ENCODE measurements at regions not wholly inside any gene's neighbourhood (a gene's known extent, or its start where the extent isn't known, plus 50 kb on each side); places are given as distances from the start of the nearest gene placed in this dataset.

DNA sequence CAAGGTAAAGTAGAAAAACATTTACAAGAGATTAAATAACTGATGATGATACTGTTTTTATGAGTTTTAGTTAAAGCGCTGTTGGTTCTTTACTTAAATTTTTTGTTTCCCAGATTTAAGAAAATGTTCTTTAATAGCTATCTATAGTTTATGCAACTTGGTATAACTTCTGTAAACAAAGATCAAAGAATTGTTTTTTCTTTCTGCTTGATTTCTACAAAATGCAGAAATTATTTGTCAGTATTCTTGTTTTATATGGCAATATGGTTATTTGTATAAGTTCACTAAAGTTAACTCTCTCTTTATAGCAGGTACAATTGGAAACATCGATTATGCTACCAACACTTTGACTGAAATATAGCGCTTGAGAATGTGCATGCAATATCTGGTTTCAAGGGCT is 2465.1 kb upstream of the PCDH20 start:
- Histone ChIP-seq H3K9me3 (ENCODE audit: control insufficient read depth, insufficient read depth, low read length) (no peaks in the 10 kb centered on the region), H3K36me3 (ENCODE audit: control insufficient read depth, insufficient read depth, low read length) (no peaks in the 10 kb centered on the region), H3K4me1 (ENCODE audit: control insufficient read depth, insufficient read depth, low read length) (no peaks in the 10 kb centered on the region), H3K27ac (ENCODE audit: low read length) (no peak overlapping the region), H3K4me3 (ENCODE audit: low read length) (no peak overlapping the region), H3K27me3 (ENCODE audit: control insufficient read depth, insufficient read depth, low read length) (no peaks in the 10 kb centered on the region)
- WGBS (ENCODE audit: insufficient coverage, insufficient read length): no CpG with 5 or more reads among the region's 3 CpGs
- DNase-seq (ENCODE audit: low read depth, low spot score): no peak

DNA sequence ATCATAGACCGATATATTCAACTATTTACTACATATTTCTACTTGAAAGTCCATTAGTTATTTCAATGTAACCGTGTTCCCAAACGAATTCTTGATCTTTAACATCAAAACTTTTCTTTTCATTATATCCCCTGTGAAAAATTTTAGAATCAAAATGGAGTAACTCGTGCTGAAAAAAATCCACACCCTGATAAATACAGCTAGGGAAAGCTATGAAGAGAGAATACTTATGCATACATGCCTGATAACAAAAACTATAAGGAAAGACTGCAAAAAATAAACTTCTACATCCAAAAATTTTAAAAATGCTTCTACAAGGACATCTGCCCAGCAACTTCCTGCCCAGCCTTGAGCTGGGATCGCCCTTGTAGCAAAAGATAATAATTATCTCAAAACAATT is 2458.3 kb upstream of the PCDH20 start:
- H3K36me3 ChIP-seq (ENCODE audit: control insufficient read depth, insufficient read depth, low read length): no peaks in the 10 kb centered on the region
- WGBS (ENCODE audit: insufficient coverage, insufficient read length): 100% methylated on average over 3 of the region's 5 CpGs

DNA sequence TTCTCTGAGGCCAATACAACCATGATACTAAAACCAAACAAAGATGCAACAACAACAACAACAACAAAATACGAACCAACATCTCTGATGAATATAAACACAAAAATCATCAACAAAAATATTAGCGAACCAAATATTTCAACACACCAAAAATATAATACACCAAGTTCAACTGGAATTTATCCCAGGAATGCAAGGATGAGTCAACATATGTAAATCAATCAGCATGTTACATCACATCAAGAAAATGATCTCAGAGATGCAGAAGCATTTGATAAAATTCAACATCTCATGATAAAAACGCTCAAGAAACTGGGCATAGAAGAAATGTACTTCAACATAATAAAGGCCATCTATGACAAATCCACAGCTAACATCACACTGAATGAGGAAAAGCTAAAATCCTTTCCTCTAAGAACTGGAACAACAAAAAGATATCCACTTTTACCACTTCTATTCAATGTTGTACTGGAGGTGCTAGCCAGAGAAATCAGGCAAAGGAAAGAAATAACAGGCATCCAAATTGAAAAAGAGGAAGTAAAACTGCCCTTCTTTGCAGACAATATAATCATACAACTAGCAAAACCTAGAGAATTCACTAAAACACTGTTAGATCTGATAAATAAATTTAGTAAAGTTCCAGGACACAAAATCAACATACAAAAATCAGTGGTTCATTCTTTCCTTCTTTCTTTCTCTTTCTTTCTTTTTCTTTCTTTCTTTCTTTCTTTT is 2448.7 kb upstream of the PCDH20 start:
- no peaks in the 10 kb centered on the region for H3K9me3 ChIP-seq (ENCODE audit: control insufficient read depth, insufficient read depth, low read length)
- H3K4me1 ChIP-seq (ENCODE audit: control insufficient read depth, insufficient read depth, low read length): no peaks in the 10 kb centered on the region
- H3K27ac ChIP-seq (ENCODE audit: low read length): no peak overlapping the region
- H3K27me3 ChIP-seq (ENCODE audit: control insufficient read depth, insufficient read depth, low read length): no peaks in the 10 kb centered on the region
- WGBS (ENCODE audit: insufficient coverage, insufficient read length): 100% methylated on average over 2 of the region's 3 CpGs
- no peak overlapping the region for H3K4me3 ChIP-seq (ENCODE audit: low read length)
- no peak for DNase-seq (ENCODE audit: low read depth, low spot score)
- no peaks in the 10 kb centered on the region for H3K36me3 ChIP-seq (ENCODE audit: control insufficient read depth, insufficient read depth, low read length)

More for the DNA sequence above, 2458.3 kb upstream of the PCDH20 start:
- no peaks in the 10 kb centered on the region for H3K4me1 ChIP-seq (ENCODE audit: control insufficient read depth, insufficient read depth, low read length)
- H3K4me3 ChIP-seq (ENCODE audit: low read length): no peak overlapping the region
- no peaks in the 10 kb centered on the region for H3K27me3 ChIP-seq (ENCODE audit: control insufficient read depth, insufficient read depth, low read length)
- H3K9me3 ChIP-seq (ENCODE audit: control insufficient read depth, insufficient read depth, low read length): no peaks in the 10 kb centered on the region
- H3K27ac ChIP-seq (ENCODE audit: low read length): no peak overlapping the region
- DNase-seq (ENCODE audit: low read depth, low spot score): no peak

DNA sequence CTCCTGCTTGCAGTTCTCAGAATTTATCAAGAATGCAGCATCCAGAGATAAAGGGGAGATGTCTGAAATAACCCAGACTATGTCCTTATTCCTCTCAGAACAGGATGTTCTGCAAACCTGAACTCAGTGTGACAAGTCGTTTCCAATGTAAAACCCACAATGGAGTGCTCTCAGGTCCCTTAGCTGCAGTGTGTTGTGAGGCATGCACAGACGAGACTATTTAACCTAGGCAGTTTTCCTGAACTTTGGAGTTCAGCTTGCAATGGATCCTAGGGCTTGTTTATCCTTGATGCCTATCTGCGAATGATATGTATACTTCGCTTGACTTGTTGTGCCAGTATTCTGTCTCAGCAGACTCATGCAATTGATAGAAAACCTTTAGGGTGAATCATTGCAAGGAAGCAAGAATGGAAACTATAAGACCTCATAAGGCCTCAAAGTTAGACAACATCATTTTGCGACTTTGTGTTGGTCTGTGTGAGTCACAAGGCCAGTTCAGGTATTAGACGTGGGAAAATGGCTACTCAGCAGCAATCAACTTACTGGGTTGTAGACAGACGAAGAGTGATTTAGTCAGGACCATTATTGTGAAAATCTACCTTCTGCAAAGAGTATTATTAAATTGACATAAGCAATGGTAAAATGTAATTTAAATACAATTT is 2439.9 kb upstream of the PCDH20 start:
- no peaks in the 10 kb centered on the region for H3K27me3 ChIP-seq (ENCODE audit: control insufficient read depth, insufficient read depth, low read length)
- H3K4me1 ChIP-seq (ENCODE audit: control insufficient read depth, insufficient read depth, low read length): no peaks in the 10 kb centered on the region
- no peak overlapping the region for H3K27ac ChIP-seq (ENCODE audit: low read length)
- no peaks in the 10 kb centered on the region for H3K9me3 ChIP-seq (ENCODE audit: control insufficient read depth, insufficient read depth, low read length)
- no peak overlapping the region for H3K4me3 ChIP-seq (ENCODE audit: low read length)
- no peak for DNase-seq (ENCODE audit: low read depth, low spot score)
- no peaks in the 10 kb centered on the region for H3K36me3 ChIP-seq (ENCODE audit: control insufficient read depth, insufficient read depth, low read length)
- WGBS (ENCODE audit: insufficient coverage, insufficient read length): no CpG with 5 or more reads among the region's 7 CpGs

DNA sequence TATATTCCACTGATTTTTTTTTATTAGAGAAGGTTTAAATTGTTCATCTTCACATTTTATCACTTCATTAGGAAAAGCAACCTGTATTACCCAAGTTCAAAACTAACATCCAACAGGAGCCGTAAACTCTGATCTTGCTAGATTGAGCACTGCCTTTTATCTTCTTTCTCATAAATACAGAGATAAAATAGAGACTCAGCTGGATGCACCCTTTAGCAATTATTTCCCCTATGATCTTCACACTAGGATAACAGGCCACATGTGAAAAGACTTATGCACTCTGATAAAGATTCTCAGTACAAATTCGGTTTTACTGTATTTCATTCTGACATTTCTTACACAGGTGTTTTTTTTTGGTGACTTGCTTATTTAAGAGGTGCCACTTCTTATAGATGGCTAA is 2438.2 kb upstream of the PCDH20 start:
- no peaks in the 10 kb centered on the region for H3K4me1 ChIP-seq (ENCODE audit: control insufficient read depth, insufficient read depth, low read length)
- H3K9me3 ChIP-seq (ENCODE audit: control insufficient read depth, insufficient read depth, low read length): no peaks in the 10 kb centered on the region
- H3K27me3 ChIP-seq (ENCODE audit: control insufficient read depth, insufficient read depth, low read length): no peaks in the 10 kb centered on the region
- no peak overlapping the region for H3K27ac ChIP-seq (ENCODE audit: low read length)
- no CpG with 5 or more reads among the region's 2 CpGs for WGBS (ENCODE audit: insufficient coverage, insufficient read length)
- no peaks in the 10 kb centered on the region for H3K36me3 ChIP-seq (ENCODE audit: control insufficient read depth, insufficient read depth, low read length)
- DNase-seq (ENCODE audit: low read depth, low spot score): no peak
- no peak overlapping the region for H3K4me3 ChIP-seq (ENCODE audit: low read length)

DNA sequence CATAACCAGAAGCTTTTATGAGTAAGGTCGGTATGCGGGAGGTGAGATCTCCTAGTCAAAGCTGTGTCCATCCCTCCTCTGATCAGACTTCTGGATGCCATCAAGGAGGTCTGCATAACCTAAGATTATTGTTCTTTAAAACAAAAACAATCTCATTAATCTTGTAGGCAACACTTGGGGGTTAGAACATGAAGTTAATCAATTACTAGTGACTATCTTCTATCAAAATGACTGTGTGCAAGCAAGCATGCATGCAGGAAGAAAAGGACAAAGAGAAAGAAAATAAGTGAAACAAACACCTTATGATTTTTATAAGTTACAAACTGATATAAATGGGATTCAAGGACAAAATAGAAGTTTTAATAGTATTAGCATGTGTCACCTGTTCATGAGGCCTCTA is 2435.9 kb upstream of the PCDH20 start:
- Histone ChIP-seq H3K9me3 (ENCODE audit: control insufficient read depth, insufficient read depth, low read length) (no peaks in the 10 kb centered on the region), H3K27ac (ENCODE audit: low read length) (no peak overlapping the region), H3K27me3 (ENCODE audit: control insufficient read depth, insufficient read depth, low read length) (no peaks in the 10 kb centered on the region), H3K36me3 (ENCODE audit: control insufficient read depth, insufficient read depth, low read length) (no peaks in the 10 kb centered on the region), H3K4me1 (ENCODE audit: control insufficient read depth, insufficient read depth, low read length) (no peaks in the 10 kb centered on the region), H3K4me3 (ENCODE audit: low read length) (no peak overlapping the region)
- no CpG with 5 or more reads among the region's 2 CpGs for WGBS (ENCODE audit: insufficient coverage, insufficient read length)
- DNase-seq (ENCODE audit: low read depth, low spot score): no peak

DNA sequence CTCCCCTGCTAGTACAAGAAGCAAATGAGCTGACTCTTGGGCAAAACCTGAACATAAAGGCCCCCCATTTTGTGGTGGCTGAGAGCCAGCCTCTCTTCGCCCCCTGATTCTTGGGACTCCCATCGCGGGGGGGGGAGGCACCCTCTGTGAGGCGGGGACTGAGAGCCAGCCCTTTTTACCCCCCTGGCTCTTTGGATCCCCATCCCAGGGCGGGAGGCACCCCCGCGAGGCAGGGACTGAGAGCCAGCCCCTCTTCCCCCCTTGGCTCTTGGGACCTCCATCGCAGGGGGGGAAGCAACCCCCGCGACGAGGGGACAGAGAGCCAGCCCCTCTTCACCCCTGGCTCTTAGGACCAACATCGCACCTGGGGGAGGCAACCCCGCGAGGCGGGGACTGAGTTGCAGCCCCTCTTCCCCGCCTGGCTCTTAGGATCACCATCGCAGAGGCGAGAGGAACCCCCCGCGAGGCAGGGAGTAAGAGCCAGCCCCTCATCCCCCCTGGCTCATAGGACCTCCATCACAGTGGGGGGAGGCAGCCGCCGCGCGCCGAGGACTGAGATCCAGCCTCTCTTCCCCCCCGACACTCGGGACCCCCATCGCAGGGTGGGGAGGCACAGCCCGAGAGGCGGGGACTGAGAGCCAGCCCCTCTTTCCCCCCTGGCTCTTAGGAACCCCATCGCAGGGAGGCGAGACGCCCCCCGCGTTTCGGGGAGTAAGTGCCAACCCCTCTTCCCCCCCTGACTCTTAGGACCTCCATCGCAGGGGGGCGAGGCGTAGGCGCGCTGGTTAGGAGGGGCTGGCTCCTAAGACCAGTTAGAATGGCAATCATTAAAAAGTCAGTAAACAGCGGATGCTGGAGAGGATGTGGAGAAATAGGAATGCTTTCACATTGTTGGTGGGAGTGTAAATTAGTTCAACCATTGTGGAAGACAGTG is 2428.4 kb upstream of the PCDH20 start:
- no peaks in the 10 kb centered on the region for H3K27me3 ChIP-seq (ENCODE audit: control insufficient read depth, insufficient read depth, low read length)
- H3K4me1 ChIP-seq (ENCODE audit: control insufficient read depth, insufficient read depth, low read length): no peaks in the 10 kb centered on the region
- no peaks in the 10 kb centered on the region for H3K9me3 ChIP-seq (ENCODE audit: control insufficient read depth, insufficient read depth, low read length)
- H3K4me3 ChIP-seq (ENCODE audit: low read length): no peak overlapping the region; the same call in 1 of the 2 replicates
- no CpG with 5 or more reads among the region's 42 CpGs for WGBS (ENCODE audit: insufficient coverage, insufficient read length)
- no peaks in the 10 kb centered on the region for H3K36me3 ChIP-seq (ENCODE audit: control insufficient read depth, insufficient read depth, low read length)
- no peak overlapping the region for H3K27ac ChIP-seq (ENCODE audit: low read length)
- DNase-seq (ENCODE audit: low read depth, low spot score): no peak

DNA sequence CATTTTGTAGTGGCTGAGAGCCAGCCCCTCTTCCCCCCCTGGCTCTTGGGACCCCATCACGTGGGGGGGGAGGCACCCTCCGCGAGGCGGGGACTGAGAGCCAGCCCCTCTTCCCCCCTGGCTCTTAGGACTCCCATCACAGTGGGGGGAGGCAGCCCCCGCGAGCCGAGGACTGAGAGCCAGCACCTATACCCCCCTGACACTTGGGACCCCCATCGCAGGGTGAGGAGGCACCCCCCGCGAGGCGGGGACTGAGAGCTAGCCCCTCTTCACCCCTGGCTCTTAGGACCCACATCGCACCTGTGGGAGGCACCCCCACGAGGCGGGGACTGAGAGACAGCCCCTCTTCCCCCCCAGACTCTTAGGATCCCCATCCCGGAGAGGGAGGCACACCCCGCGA is 2426.5 kb upstream of the PCDH20 start:
- Histone ChIP-seq H3K9me3 (ENCODE audit: control insufficient read depth, insufficient read depth, low read length) (no peaks in the 10 kb centered on the region), H3K36me3 (ENCODE audit: control insufficient read depth, insufficient read depth, low read length) (no peaks in the 10 kb centered on the region), H3K4me3 (ENCODE audit: low read length) (no peak overlapping the region), H3K4me1 (ENCODE audit: control insufficient read depth, insufficient read depth, low read length) (no peaks in the 10 kb centered on the region), H3K27me3 (ENCODE audit: control insufficient read depth, insufficient read depth, low read length) (no peaks in the 10 kb centered on the region), H3K27ac (ENCODE audit: low read length) (no peak overlapping the region)
- WGBS (ENCODE audit: insufficient coverage, insufficient read length): no CpG with 5 or more reads among the region's 17 CpGs
- no peak for DNase-seq (ENCODE audit: low read depth, low spot score)

DNA sequence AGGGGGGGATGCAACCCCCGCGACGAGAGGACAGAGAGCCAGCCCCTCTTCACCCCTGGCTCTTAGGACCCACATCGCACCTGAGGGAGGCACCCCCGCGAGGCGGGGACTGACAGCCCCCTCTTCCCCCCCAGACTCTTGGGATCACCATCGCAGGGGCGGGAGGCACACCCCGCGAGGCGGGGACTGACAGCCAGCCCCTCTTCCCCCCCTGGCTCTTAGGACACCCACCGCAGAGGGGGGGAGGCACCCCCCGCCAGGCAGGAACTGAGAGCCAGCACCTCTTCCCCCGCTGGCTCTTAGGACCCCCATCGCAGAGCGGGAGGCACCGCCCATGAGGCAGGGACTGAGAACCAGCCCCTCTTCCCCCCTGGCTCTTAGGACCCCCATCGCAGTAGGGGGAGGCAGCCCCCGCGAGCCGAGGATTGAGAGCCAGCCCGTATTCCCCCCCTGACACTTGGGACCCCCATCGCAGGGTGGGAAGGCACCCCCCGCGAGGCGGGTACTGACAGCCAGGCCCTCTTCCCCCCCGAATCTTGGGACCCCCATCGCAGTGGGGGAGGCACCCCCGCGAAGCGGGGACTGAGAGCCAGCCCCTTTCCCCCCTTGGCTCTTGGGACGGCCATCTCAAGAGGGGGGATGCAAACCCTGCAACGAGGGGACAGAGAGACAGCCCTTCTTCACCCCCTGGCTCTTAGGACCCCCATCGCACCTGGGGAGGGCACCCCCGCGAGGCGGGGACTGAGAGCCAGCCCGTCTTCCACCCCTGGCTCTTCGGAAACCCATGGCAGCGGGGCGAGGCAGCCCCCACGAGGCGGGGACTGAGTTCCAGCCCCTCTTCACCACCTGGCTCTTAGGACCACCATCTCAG is 2425.1 kb upstream of the PCDH20 start:
- no CpG with 5 or more reads among the region's 44 CpGs for WGBS (ENCODE audit: insufficient coverage, insufficient read length)
- Histone ChIP-seq H3K4me3 (ENCODE audit: low read length) (no peak overlapping the region), H3K36me3 (ENCODE audit: control insufficient read depth, insufficient read depth, low read length) (no peaks in the 10 kb centered on the region), H3K4me1 (ENCODE audit: control insufficient read depth, insufficient read depth, low read length) (no peaks in the 10 kb centered on the region), H3K9me3 (ENCODE audit: control insufficient read depth, insufficient read depth, low read length) (no peaks in the 10 kb centered on the region), H3K27ac (ENCODE audit: low read length) (no peak overlapping the region), H3K27me3 (ENCODE audit: control insufficient read depth, insufficient read depth, low read length) (no peaks in the 10 kb centered on the region)
- DNase-seq (ENCODE audit: low read depth, low spot score): no peak

All from iPS DF 6.9 (cell line).